22Rv1 (cell line): ENCODE measurements at regions not wholly inside any gene's neighbourhood (a gene's known extent, or its start where the extent isn't known, plus 50 kb on each side); places are given as distances from the start of the nearest gene placed in this dataset.

Experiments used
- ZFX ChIP-seq: fragments of 450-650 bp; IDR thresholded peaks from 2 replicates; pipeline ENCODE4 v1.6.1; 2017; ENCODE audit warnings: antibody characterized with exemption, borderline replicate concordance
- TF ChIP-seq, protein P1 (sequence below): fragments of 450-650 bp; IDR thresholded peaks from 2 replicates; pipeline ENCODE4 v1.5.1; 2017; ENCODE audit warnings: mild to moderate bottlenecking

DNA sequence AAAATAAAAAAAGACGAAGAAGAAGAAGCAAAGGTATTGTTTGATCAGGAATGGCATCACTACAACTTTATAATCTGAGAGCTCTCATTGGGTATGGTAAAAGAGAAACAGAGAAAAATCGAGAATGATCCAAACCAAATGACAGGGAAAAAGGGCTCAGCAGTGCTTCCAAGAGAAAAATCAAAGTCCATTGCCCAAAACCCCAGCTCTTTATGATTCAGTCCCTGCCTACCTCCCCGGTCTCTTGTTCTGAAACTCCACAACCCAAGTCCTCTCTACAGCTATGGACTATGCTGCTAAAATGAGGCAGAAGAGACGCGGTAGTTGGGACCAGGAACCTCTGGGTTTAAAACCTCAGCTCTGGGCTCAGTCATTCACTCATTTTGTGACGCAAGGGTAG, 341.1 kb upstream of the PPARGC1A start:
- TF ChIP-seq, protein P1, sequence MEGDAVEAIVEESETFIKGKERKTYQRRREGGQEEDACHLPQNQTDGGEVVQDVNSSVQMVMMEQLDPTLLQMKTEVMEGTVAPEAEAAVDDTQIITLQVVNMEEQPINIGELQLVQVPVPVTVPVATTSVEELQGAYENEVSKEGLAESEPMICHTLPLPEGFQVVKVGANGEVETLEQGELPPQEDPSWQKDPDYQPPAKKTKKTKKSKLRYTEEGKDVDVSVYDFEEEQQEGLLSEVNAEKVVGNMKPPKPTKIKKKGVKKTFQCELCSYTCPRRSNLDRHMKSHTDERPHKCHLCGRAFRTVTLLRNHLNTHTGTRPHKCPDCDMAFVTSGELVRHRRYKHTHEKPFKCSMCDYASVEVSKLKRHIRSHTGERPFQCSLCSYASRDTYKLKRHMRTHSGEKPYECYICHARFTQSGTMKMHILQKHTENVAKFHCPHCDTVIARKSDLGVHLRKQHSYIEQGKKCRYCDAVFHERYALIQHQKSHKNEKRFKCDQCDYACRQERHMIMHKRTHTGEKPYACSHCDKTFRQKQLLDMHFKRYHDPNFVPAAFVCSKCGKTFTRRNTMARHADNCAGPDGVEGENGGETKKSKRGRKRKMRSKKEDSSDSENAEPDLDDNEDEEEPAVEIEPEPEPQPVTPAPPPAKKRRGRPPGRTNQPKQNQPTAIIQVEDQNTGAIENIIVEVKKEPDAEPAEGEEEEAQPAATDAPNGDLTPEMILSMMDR, result no peak
- TF ChIP-seq ZFX, result no peak
